Trophoblast cell (in vitro differentiated cells and primary cell): ENCODE measurements at regions not wholly inside any gene's neighbourhood (a gene's known extent, or its start where the extent isn't known, plus 50 kb on each side); places are given as distances from the start of the nearest gene placed in this dataset.

Source experiments
- DNase-seq, 2 donors: peaks; one replicate each; pipeline ENCODE4 v3.0.0-alpha.2; 2016
- H2AFZ ChIP-seq: 2 replicates; pipeline ENCODE4 v1.6.1; 2013; ENCODE audit warnings: low read length, moderate library complexity, mild to moderate bottlenecking; ENCODE audit not compliant: insufficient read depth, poor library complexity
- H2AK5ac ChIP-seq: 2 replicates; pipeline ENCODE4 v1.6.1; 2013; ENCODE audit warnings: mild to moderate bottlenecking, low read length
- H2BK120ac ChIP-seq: 2 replicates; pipeline ENCODE4 v1.6.1; 2013; ENCODE audit warnings: low read length, mild to moderate bottlenecking, moderate library complexity; ENCODE audit not compliant: insufficient read depth, poor library complexity
- H2BK12ac ChIP-seq: 2 replicates; pipeline ENCODE4 v1.6.1; 2013; ENCODE audit warnings: mild to moderate bottlenecking, low read length, moderate library complexity
- H2BK5ac ChIP-seq: 2 replicates; pipeline ENCODE4 v1.6.1; 2013; ENCODE audit warnings: low read length, low read depth, moderate library complexity, mild to moderate bottlenecking; ENCODE audit not compliant: poor library complexity
- H3K14ac ChIP-seq: 2 replicates; pipeline ENCODE4 v1.6.1; 2013; ENCODE audit warnings: mild to moderate bottlenecking, low read length
- H3K18ac ChIP-seq: 2 replicates; pipeline ENCODE4 v1.6.1; 2013; ENCODE audit warnings: mild to moderate bottlenecking, low read length
- H3K23ac ChIP-seq: 2 replicates; pipeline ENCODE4 v1.6.1; 2013; ENCODE audit warnings: low read length
- H3K27ac ChIP-seq: 2 replicates; pipeline ENCODE4 v1.5.1; 2013; ENCODE audit warnings: low read depth, mild to moderate bottlenecking, inconsistent platforms, low read length, moderate library complexity
- H3K27me3 ChIP-seq: 2 replicates; pipeline ENCODE4 v1.6.1; 2013; ENCODE audit warnings: inconsistent platforms, mild to moderate bottlenecking, low read length, moderate library complexity; ENCODE audit not compliant: insufficient read depth
- H3K36me3 ChIP-seq, 2 experiments: 1 replicate in 1 of 2; 2 replicates in 1 of 2; pipeline ENCODE4 v1.6.1; 2013; ENCODE audit warnings: low read length in 2 of 2, mild to moderate bottlenecking in 2 of 2, moderate library complexity in 1 of 2; ENCODE audit not compliant: insufficient read depth in 2 of 2, control insufficient read depth in 1 of 2
- H3K4ac ChIP-seq: 2 replicates; pipeline ENCODE4 v1.6.1; 2013; ENCODE audit warnings: low read depth, mild to moderate bottlenecking, low read length, moderate library complexity
- H3K4me1 ChIP-seq, 2 experiments: 1 replicate in 1 of 2; 2 replicates in 1 of 2; pipeline ENCODE4 v1.6.1; 2013; ENCODE audit warnings: low read length in 2 of 2, mild to moderate bottlenecking in 2 of 2, moderate library complexity in 1 of 2; ENCODE audit not compliant: insufficient read depth in 2 of 2, control insufficient read depth in 1 of 2
- H3K4me2 ChIP-seq: 2 replicates; pipeline ENCODE4 v1.6.1; 2013; ENCODE audit warnings: inconsistent platforms, mild to moderate bottlenecking, low read length, moderate library complexity
- H3K4me3 ChIP-seq: 2 replicates; pipeline ENCODE4 v1.5.1; 2013; ENCODE audit warnings: mild to moderate bottlenecking, low read depth, low read length, inconsistent platforms
- H3K79me1 ChIP-seq: one replicate; pipeline ENCODE4 v1.6.1; 2013; ENCODE audit warnings: low read length
- H3K79me2 ChIP-seq: 2 replicates; pipeline ENCODE4 v1.6.1; 2013; ENCODE audit warnings: low read length, mild to moderate bottlenecking; ENCODE audit not compliant: control insufficient read depth, insufficient read depth, poor library complexity
- H3K9ac ChIP-seq: 2 replicates; pipeline ENCODE4 v1.6.1; 2013; ENCODE audit warnings: mild to moderate bottlenecking, low read length
- H3K9me3 ChIP-seq: 2 replicates; pipeline ENCODE4 v1.6.1; 2013; ENCODE audit warnings: low read depth, mild to moderate bottlenecking, control low read depth, inconsistent platforms, low read length; ENCODE audit not compliant: insufficient read depth
- H4K12ac ChIP-seq: 2 replicates; pipeline ENCODE4 v1.6.1; 2013; ENCODE audit warnings: low read depth, mild to moderate bottlenecking, low read length, moderate library complexity
- H4K8ac ChIP-seq: 2 replicates; pipeline ENCODE4 v1.6.1; 2013; ENCODE audit warnings: low read depth, mild to moderate bottlenecking, low read length, moderate library complexity
- H4K91ac ChIP-seq: one replicate; pipeline ENCODE4 v1.6.1; 2013; ENCODE audit warnings: low read depth, mild to moderate bottlenecking, low read length, moderate library complexity
- WGBS: extraction: QIAGEN DNeasy Blood & Tissue Kit; methylation state at CpG from one replicate; pipeline ENCODE4 v1.1.7; 2013; ENCODE audit warnings: missing lambda C conversion rate; ENCODE audit not compliant: insufficient read length, insufficient coverage; ENCODE audit errors: extremely low coverage; 5-methylcytosine and 5-hydroxymethylcytosine counted together

GRCh38 chr20:4585758-4586157 lies 100.5 kb upstream of the PRNP start:
- H3K18ac ChIP-seq = no peak overlapping the region
- no peak overlapping the region for H4K12ac ChIP-seq
- H3K79me1 ChIP-seq = no peaks in the 10 kb centered on the region
- H3K4me3 ChIP-seq = no peak overlapping the region
- no peak overlapping the region for H4K8ac ChIP-seq
- no peak overlapping the region for H3K4me2 ChIP-seq
- no peaks in the 10 kb centered on the region for H3K4me1 ChIP-seq
- H3K14ac ChIP-seq = no peak overlapping the region
- no peak overlapping the region for H3K4ac ChIP-seq
- H3K9me3 ChIP-seq = no peaks in the 10 kb centered on the region
- H3K27ac ChIP-seq = no peak overlapping the region
- H2BK5ac ChIP-seq = no peak overlapping the region
- no peak overlapping the region for H4K91ac ChIP-seq
- no peak for DNase-seq
- WGBS = no CpG with 5 or more reads among the region's 5 CpGs
- no peaks in the 10 kb centered on the region for H3K27me3 ChIP-seq
- no peaks in the 10 kb centered on the region for H3K36me3 ChIP-seq
- no peak overlapping the region for H2AFZ ChIP-seq
- no peak overlapping the region for H2AK5ac ChIP-seq
- H2BK120ac ChIP-seq = no peak overlapping the region
- no peak overlapping the region for H3K23ac ChIP-seq
- no peak overlapping the region for H3K9ac ChIP-seq
- H3K79me2 ChIP-seq = no peaks in the 10 kb centered on the region
- H2BK12ac ChIP-seq = no peak overlapping the region

DNA sequence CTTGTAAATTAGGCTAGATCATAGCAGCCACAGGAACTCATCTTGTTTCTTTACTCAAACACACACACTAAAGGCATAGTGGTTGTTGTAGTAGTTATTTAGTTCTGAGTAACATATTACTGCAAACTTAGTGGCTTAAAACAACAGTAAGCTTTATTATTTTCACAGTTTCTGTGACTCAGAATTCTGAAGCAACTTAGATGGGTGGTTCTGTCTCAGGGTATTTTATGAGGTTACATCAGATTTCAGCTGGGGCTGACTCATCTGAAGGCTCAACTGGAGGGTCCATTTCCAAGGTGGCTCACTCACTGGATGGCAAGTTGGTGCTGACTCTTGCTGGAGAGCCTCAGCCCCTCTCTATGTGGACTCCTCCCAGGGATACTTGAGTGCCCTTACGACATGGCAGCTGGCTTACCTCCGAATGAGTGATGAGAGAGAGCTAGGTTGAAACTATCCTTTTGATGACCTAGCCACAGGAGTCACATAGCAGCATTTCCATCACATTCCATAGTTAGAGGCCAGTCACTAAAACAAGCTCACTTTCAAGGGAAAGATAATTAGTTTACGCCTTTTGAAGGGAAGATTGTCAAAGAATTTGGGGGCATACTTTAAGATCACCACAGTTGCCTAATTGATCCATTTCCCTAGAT lies 101.0 kb upstream of the PRNP start:
- Histone ChIP-seq H2BK120ac (no peak overlapping the region), H3K18ac (no peak overlapping the region), H3K36me3 (no peaks in the 10 kb centered on the region), H3K27ac (no peak overlapping the region), H2AFZ (no peak overlapping the region), H2BK5ac (no peak overlapping the region), H3K14ac (no peak overlapping the region), H3K79me2 (no peaks in the 10 kb centered on the region), H2AK5ac (no peak overlapping the region), H3K4me3 (no peak overlapping the region), H3K4ac (no peak overlapping the region), H4K8ac (no peak overlapping the region), H4K91ac (no peak overlapping the region), H3K79me1 (no peaks in the 10 kb centered on the region), H4K12ac (no peak overlapping the region), H3K27me3 (no peaks in the 10 kb centered on the region), H3K23ac (no peak overlapping the region), H3K9me3 (no peaks in the 10 kb centered on the region), H3K9ac (no peak overlapping the region), H3K4me1 (no peaks in the 10 kb centered on the region), H2BK12ac (no peak overlapping the region), H3K4me2 (no peak overlapping the region)
- no CpG with 5 or more reads among the region's 3 CpGs for WGBS
- DNase-seq = no peak

- Histone ChIP-seq H3K9me3 (no peaks in the 10 kb centered on the region), H3K4me1 (no peaks in the 10 kb centered on the region), H4K8ac (no peak overlapping the region), H2BK12ac (no peak overlapping the region), H3K27me3 (no peaks in the 10 kb centered on the region), H3K27ac (no peak overlapping the region), H3K79me2 (no peaks in the 10 kb centered on the region), H2BK120ac (no peak overlapping the region), H3K4me2 (no peak overlapping the region), H2AFZ (no peak overlapping the region), H4K91ac (no peak overlapping the region), H3K79me1 (no peaks in the 10 kb centered on the region), H3K23ac (no peak overlapping the region), H3K36me3 (no peaks in the 10 kb centered on the region), H2BK5ac (no peak overlapping the region), H3K18ac (no peak overlapping the region), H3K4ac (no peak overlapping the region), H2AK5ac (no peak overlapping the region), H4K12ac (no peak overlapping the region), H3K9ac (no peak overlapping the region), H3K14ac (no peak overlapping the region), H3K4me3 (no peak overlapping the region)
- no CpG with 5 or more reads among the region's 1 CpG for WGBS
- no peak for DNase-seq
These were observed 101.7 kb upstream of the PRNP start for GRCh38 chr20:4584510-4584909.

- Histone ChIP-seq H2BK120ac (no peak overlapping the region), H3K79me2 (no peaks in the 10 kb centered on the region), H2AK5ac (no peak overlapping the region), H3K4me2 (no peak overlapping the region), H3K9me3 (no peaks in the 10 kb centered on the region), H3K4me3 (no peak overlapping the region), H4K12ac (no peak overlapping the region), H3K36me3 (no peaks in the 10 kb centered on the region), H2BK12ac (no peak overlapping the region), H3K27me3 (no peaks in the 10 kb centered on the region), H2BK5ac (no peak overlapping the region), H3K9ac (no peak overlapping the region), H3K14ac (no peak overlapping the region), H3K4ac (no peak overlapping the region), H4K8ac (no peak overlapping the region), H3K23ac (no peak overlapping the region), H3K18ac (no peak overlapping the region), H2AFZ (no peak overlapping the region), H3K27ac (no peak overlapping the region), H4K91ac (no peak overlapping the region), H3K79me1 (no peaks in the 10 kb centered on the region), H3K4me1 (no peaks in the 10 kb centered on the region)
- no CpG with 5 or more reads among the region's 5 CpGs for WGBS
- no peak for DNase-seq
These were observed 104.4 kb upstream of the PRNP start for GRCh38 chr20:4581838-4582237.
